NB4 (cell line): ENCODE measurements at regions not wholly inside any gene's neighbourhood (a gene's known extent, or its start where the extent isn't known, plus 50 kb on each side); places are given as distances from the start of the nearest gene placed in this dataset.

Source experiments
- DNase-seq: peaks from one replicate; pipeline ENCODE4 v3.0.0; 2010; ENCODE audit warnings: low read depth
- H3K4me3 ChIP-seq: one replicate; pipeline ENCODE4 v1.5.1; 2011; ENCODE audit warnings: mild to moderate bottlenecking, low read depth, low read length, moderate library complexity
- MYC ChIP-seq: IDR thresholded peaks from 2 replicates; pipeline ENCODE4 v1.6.1; 2011; ENCODE audit warnings: low read depth, low read length
- POLR2A ChIP-seq: IDR thresholded peaks from 2 replicates; pipeline ENCODE4 v1.6.1; 2011; ENCODE audit warnings: mild to moderate bottlenecking; ENCODE audit not compliant: insufficient read length; ENCODE audit errors: extremely low read depth
- TF ChIP-seq, protein P1 (sequence below): IDR thresholded peaks from 2 replicates; pipeline ENCODE4 v1.6.1; 2011; ENCODE audit warnings: low read depth, low read length
- TF ChIP-seq, protein P2 (sequence below): IDR thresholded peaks from one replicate; pipeline ENCODE4 v1.5.1; 2012; ENCODE audit warnings: low read depth, low read length

DNA sequence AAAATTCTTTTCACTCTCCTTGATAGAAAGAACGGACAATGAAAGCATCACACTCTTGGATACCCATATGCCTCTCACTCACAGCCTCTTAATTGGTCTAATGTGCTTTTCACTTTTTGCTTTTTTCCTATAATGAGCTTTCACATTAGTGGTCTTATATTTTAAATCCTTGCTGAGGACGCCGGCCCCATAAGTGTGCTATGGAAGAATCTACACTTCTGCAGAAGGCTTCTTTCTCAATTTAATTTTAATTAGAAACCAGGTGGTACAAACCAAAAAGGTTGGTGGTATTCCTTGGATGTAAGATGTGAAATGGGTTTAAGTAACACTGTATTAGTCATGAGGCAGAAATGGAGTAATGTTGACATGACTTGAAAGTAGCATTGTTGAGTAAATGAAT lies 190.6 kb upstream of the NFIA start:
- TF ChIP-seq, protein P1, sequence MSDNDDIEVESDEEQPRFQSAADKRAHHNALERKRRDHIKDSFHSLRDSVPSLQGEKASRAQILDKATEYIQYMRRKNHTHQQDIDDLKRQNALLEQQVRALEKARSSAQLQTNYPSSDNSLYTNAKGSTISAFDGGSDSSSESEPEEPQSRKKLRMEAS, result no peak
- no peak for TF ChIP-seq POLR2A
- TF ChIP-seq, protein P2, sequence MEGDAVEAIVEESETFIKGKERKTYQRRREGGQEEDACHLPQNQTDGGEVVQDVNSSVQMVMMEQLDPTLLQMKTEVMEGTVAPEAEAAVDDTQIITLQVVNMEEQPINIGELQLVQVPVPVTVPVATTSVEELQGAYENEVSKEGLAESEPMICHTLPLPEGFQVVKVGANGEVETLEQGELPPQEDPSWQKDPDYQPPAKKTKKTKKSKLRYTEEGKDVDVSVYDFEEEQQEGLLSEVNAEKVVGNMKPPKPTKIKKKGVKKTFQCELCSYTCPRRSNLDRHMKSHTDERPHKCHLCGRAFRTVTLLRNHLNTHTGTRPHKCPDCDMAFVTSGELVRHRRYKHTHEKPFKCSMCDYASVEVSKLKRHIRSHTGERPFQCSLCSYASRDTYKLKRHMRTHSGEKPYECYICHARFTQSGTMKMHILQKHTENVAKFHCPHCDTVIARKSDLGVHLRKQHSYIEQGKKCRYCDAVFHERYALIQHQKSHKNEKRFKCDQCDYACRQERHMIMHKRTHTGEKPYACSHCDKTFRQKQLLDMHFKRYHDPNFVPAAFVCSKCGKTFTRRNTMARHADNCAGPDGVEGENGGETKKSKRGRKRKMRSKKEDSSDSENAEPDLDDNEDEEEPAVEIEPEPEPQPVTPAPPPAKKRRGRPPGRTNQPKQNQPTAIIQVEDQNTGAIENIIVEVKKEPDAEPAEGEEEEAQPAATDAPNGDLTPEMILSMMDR, result no peak
- TF ChIP-seq MYC, result no peak
- no peak for DNase-seq
- no peak overlapping the region for H3K4me3 ChIP-seq

DNA sequence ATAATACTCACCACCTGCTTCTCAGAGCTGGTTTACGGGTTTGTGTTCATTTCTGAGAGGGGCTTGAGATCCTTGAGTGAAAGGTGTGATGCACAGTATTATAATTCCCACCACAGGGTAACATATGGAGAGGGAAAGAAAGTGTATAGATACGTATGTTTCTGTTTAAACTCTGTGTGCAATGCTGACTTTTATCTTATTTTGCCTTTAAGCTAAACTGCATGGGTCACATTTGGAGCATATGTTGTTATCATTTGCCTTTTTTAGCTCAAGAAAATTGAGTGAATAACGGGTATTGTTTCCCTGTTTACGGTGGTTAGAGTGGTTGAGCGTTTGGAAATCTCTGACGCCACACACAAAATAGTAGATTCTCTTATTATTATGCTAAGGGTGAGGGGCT lies 191.1 kb upstream of the NFIA start:
- DNase-seq, result no peak
- no peak overlapping the region for H3K4me3 ChIP-seq
- TF ChIP-seq, protein P2, result no peak
- TF ChIP-seq POLR2A, result no peak
- TF ChIP-seq MYC, result no peak
- TF ChIP-seq, protein P1, result no peak

DNA sequence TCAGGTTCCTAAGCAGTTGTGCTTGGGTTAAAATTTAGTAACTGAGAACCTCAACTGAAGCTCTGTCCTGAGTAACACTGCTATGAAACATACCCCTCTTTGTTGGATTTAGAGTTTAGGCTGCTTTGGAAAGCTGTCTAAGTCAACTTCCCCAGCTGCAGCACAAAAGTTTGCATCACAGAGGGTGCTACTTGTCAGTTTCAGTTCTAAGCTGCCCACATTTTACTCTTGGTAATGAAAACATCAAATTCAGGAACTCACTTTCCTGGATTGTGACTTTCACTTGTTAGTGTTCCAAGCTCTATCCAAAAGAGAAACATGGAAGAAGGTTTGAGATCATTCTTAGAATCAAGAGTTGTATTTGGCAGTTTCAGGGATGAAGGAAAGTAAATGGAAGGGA lies 191.7 kb upstream of the NFIA start:
- TF ChIP-seq, protein P1, result no peak
- TF ChIP-seq, protein P2, result no peak
- TF ChIP-seq MYC (no peak), POLR2A (no peak)
- no peak overlapping the region for H3K4me3 ChIP-seq
- DNase-seq, result no peak

DNA sequence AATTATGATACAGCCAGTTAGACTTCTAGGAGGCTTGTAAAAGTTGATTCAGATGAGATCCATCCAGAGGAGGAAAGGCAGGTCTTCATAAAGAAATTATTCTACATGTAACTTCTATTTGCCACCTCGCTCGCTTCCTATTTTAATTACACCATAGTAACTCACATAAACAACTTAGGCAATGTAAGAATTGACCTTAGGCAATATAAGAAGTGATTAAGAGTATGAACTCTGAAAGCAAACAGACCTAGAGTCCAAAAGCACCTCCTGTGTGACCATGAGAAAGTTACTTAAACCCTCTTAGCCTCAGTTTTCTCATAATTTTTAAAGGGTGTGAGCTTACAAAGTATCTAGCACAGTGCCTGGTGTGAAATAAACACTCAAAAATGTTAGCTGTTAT lies 192.7 kb upstream of the NFIA start:
- TF ChIP-seq MYC, result no peak
- no peak for TF ChIP-seq POLR2A
- TF ChIP-seq, protein P1, result no peak
- TF ChIP-seq, protein P2, result no peak
- H3K4me3 ChIP-seq, result no peak overlapping the region
- DNase-seq, result no peak

DNA sequence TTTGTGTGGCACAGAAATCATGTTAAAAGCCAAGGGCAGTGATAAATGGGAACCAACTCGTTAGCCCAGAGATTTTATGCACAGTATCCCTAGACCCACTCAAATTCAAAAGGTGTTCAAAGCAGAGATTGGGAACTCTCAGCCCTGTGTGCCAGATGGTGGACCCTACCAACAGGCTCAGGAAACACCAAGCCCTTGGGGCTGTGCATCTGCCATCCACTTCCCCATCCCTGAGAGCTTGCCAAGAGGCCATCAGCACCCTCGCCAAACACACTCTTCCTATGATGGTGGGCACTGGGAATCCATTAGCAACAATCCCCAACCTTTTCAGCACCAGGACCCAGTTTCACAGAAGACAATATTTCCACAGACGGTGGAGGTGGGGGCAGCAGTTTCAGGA lies 194.2 kb upstream of the NFIA start:
- TF ChIP-seq, protein P1, result no peak
- TF ChIP-seq, protein P2, result no peak
- TF ChIP-seq MYC, result no peak
- TF ChIP-seq POLR2A, result no peak
- DNase-seq, result no peak
- H3K4me3 ChIP-seq, result no peak overlapping the region
